GM18909 (cell line): ENCODE measurements at regions not wholly inside any gene's neighbourhood (a gene's known extent, or its start where the extent isn't known, plus 50 kb on each side); places are given as distances from the start of the nearest gene placed in this dataset.
"Not testable (repeated sequence)": the region's sequence is repeated elsewhere in the genome, so short reads cannot be mapped to it uniquely, and the experiment has no call there.

Source experiments
- ATAC-seq: cut with Tn5 transposase; IDR thresholded peaks from one replicate; pipeline ENCODE4 v1.9.1; 2021; ENCODE audit warnings: mild to moderate bottlenecking; ENCODE audit not compliant: unreplicated experiment, poor library complexity

- no peak for ATAC-seq
These were observed 129.1 kb upstream of the ALKAL2 start for GRCh38 chr2:417006-417405.

GRCh38 chr2:415986-416610, 128.2 kb upstream of the ALKAL2 start:
- no peak for ATAC-seq

GRCh38 chr2:409523-409922, 121.6 kb upstream of the ALKAL2 start:
- ATAC-seq = no peak

GRCh38 chr2:407630-408029, 119.7 kb upstream of the ALKAL2 start:
- no peak for ATAC-seq

- ATAC-seq = no peak
These were observed 119.0 kb upstream of the ALKAL2 start for GRCh38 chr2:406876-407275.

GRCh38 chr2:406231-406630, 118.3 kb upstream of the ALKAL2 start:
- ATAC-seq = no peak

- no peak for ATAC-seq
These were observed 116.7 kb upstream of the ALKAL2 start for GRCh38 chr2:404581-404980.

GRCh38 chr2:403682-404081, 115.8 kb upstream of the ALKAL2 start:
- no peak for ATAC-seq

- ATAC-seq = no peak
These were observed 114.8 kb upstream of the ALKAL2 start for GRCh38 chr2:402721-403120.

- ATAC-seq = no peak
These were observed 114.3 kb upstream of the ALKAL2 start for GRCh38 chr2:402206-402605.

- ATAC-seq = no peak
These were observed 113.3 kb upstream of the ALKAL2 start for GRCh38 chr2:401019-401679.

GRCh38 chr2:397926-398325, 110.0 kb upstream of the ALKAL2 start:
- no peak for ATAC-seq

- no peak for ATAC-seq
These were observed 109.6 kb upstream of the ALKAL2 start for GRCh38 chr2:397521-397920.

- no peak for ATAC-seq
These were observed 109.0 kb upstream of the ALKAL2 start for GRCh38 chr2:396903-397302.

- ATAC-seq = no peak
These were observed 108.0 kb upstream of the ALKAL2 start for GRCh38 chr2:395886-396285.

- no peak for ATAC-seq
These were observed 106.1 kb upstream of the ALKAL2 start for GRCh38 chr2:393711-394696.

- ATAC-seq = no peak
These were observed 105.0 kb upstream of the ALKAL2 start for GRCh38 chr2:392926-393280.

- ATAC-seq = no peak
These were observed 104.5 kb upstream of the ALKAL2 start for GRCh38 chr2:392181-392925.

GRCh38 chr2:391696-392095, 103.8 kb upstream of the ALKAL2 start:
- no peak for ATAC-seq

- no peak for ATAC-seq
These were observed 103.1 kb upstream of the ALKAL2 start for GRCh38 chr2:390959-391358.

- ATAC-seq = not testable (repeated sequence)
These were observed 102.1 kb upstream of the ALKAL2 start for GRCh38 chr2:389985-390384.
